Thyroid gland (tissue), 4 donors: ENCODE measurements at regions not wholly inside any gene's neighbourhood (a gene's known extent, or its start where the extent isn't known, plus 50 kb on each side); places are given as distances from the start of the nearest gene placed in this dataset.

Source experiments
- DNase-seq, 2 donors: peaks; one replicate each; pipeline ENCODE4 v3.0.0-alpha.2; 2019
- H3K27ac ChIP-seq, 3 donors: fragments of 200-600 bp; sonication (generic); 1 replicate in 2 of 3; 2 replicates in 1 of 3; pipeline ENCODE4 v1.5.1; 2016 to 2019; ENCODE audit warnings: mild to moderate bottlenecking in 1 of 3, moderate library complexity in 1 of 3
- H3K27me3 ChIP-seq: fragments of 200-600 bp; sonication (generic); one replicate; pipeline ENCODE4 v1.5.1; 2019
- H3K36me3 ChIP-seq, 2 donors: fragments of 200-600 bp; sonication (generic); one replicate each; pipeline ENCODE4 v1.5.1; 2016 to 2019
- H3K4me1 ChIP-seq, 2 donors: fragments of 200-600 bp; sonication (generic); one replicate each; pipeline ENCODE4 v1.5.1; 2017 to 2019
- H3K4me3 ChIP-seq, 3 donors: fragments of 200-600 bp; sonication (generic); replicated peaks in 1 of 3; 1 replicate in 2 of 3; 2 replicates in 1 of 3; pipeline ENCODE4 v1.5.1; 2016; ENCODE audit warnings: mild to moderate bottlenecking in 1 of 3
- H3K9me3 ChIP-seq: fragments of 200-600 bp; sonication (generic); one replicate; pipeline ENCODE4 v1.5.1; 2017
- CTCF ChIP-seq, 6 experiments: fragments of 200-600 bp in 3 of 6; fragments of 450-650 bp in 3 of 6; sonication (generic) in 3 of 6; IDR thresholded peaks; one replicate each; pipeline ENCODE4 v1.5.1; 2016 to 2019; ENCODE audit warnings: antibody characterized with exemption in 6 of 6, mild to moderate bottlenecking in 2 of 6, inconsistent platforms in 1 of 6, moderate library complexity in 1 of 6
- POLR2A ChIP-seq, 2 donors: fragments of 450-650 bp; IDR thresholded peaks; one replicate each; pipeline ENCODE4 v1.6.1; 2017; ENCODE audit warnings: antibody characterized with exemption in 2 of 2, mild to moderate bottlenecking in 2 of 2, moderate library complexity in 1 of 2
- WGBS, 2 donors: methylation state at CpG; one replicate each; pipeline ENCODE4 v1.1.5; 2017; 5-methylcytosine and 5-hydroxymethylcytosine counted together
- intact Hi-C: fragments of 100-400 bp; cut with DNase I; formaldehyde crosslinking; loops from one replicate; pipeline ENCODE4 v1.15.1; 2023

- Histone ChIP-seq H3K4me3 (no peak overlapping the region), H3K27ac (no peak overlapping the region), H3K9me3 (no peaks in the 10 kb centered on the region), H3K36me3 (no peaks in the 10 kb centered on the region), H3K4me1 (no peaks in the 10 kb centered on the region), H3K27me3 (no peaks in the 10 kb centered on the region)
- TF ChIP-seq POLR2A (IDR thresholded peaks at IDR 0.05): no peak
- no peak for TF ChIP-seq CTCF (IDR thresholded peaks at IDR 0.05)
- no peak for DNase-seq
- 89 to 91% methylated on average over 2 of the region's 2 CpGs for WGBS, 2 donors
- intact Hi-C loops: no loop called here
Observed at GRCh38 chr7:17710312-17710711, 230.0 kb downstream of the SNX13 start.

GRCh38 chr7:17713584-17713983 lies 226.7 kb downstream of the SNX13 start:
- no peaks in the 10 kb centered on the region for H3K36me3 ChIP-seq
- TF ChIP-seq CTCF (IDR thresholded peaks at IDR 0.05) (no peak), POLR2A (IDR thresholded peaks at IDR 0.05) (no peak)
- no peaks in the 10 kb centered on the region for H3K9me3 ChIP-seq
- intact Hi-C loops: no loop called here
- H3K27ac ChIP-seq: no peak overlapping the region
- DNase-seq: no peak
- WGBS, 2 donors: 0 to 57% methylated on average over 1 of the region's 1 CpG
- H3K4me3 ChIP-seq: no peak overlapping the region
- no peaks in the 10 kb centered on the region for H3K4me1 ChIP-seq
- no peaks in the 10 kb centered on the region for H3K27me3 ChIP-seq

GRCh38 chr7:17716816-17717215 lies 223.5 kb downstream of the SNX13 start:
- H3K4me3 ChIP-seq: no peak overlapping the region
- no peaks in the 10 kb centered on the region for H3K9me3 ChIP-seq
- H3K27ac ChIP-seq: no peak overlapping the region
- 41 to 79% methylated on average over 2 of the region's 2 CpGs for WGBS, 2 donors
- intact Hi-C loops: no loop called here
- H3K27me3 ChIP-seq: no peaks in the 10 kb centered on the region
- TF ChIP-seq CTCF (IDR thresholded peaks at IDR 0.05) (no peak), POLR2A (IDR thresholded peaks at IDR 0.05) (no peak)
- H3K36me3 ChIP-seq: no peaks in the 10 kb centered on the region
- no peak for DNase-seq
- H3K4me1 ChIP-seq: no peaks in the 10 kb centered on the region

- intact Hi-C loops: no loop called here
- H3K27me3 ChIP-seq: no peaks in the 10 kb centered on the region
- no peak overlapping the region for H3K27ac ChIP-seq
- TF ChIP-seq POLR2A (IDR thresholded peaks at IDR 0.05): no peak
- TF ChIP-seq CTCF (IDR thresholded peaks at IDR 0.05): no peak
- DNase-seq: no peak
- H3K4me3 ChIP-seq: no peak overlapping the region
- 89 to 93% methylated on average over 5 of the region's 5 CpGs for WGBS, 2 donors
- H3K36me3 ChIP-seq: no peaks in the 10 kb centered on the region
- H3K4me1 ChIP-seq: no peaks in the 10 kb centered on the region
- no peaks in the 10 kb centered on the region for H3K9me3 ChIP-seq
Observed at GRCh38 chr7:17719998-17720397, 220.3 kb downstream of the SNX13 start.

GRCh38 chr7:17721736-17722285 lies 218.5 kb downstream of the SNX13 start:
- Histone ChIP-seq H3K27ac (no peak overlapping the region), H3K27me3 (no peaks in the 10 kb centered on the region), H3K36me3 (no peaks in the 10 kb centered on the region), H3K9me3 (no peaks in the 10 kb centered on the region), H3K4me3 (no peak overlapping the region), H3K4me1 (no peaks in the 10 kb centered on the region)
- TF ChIP-seq CTCF (IDR thresholded peaks at IDR 0.05) (no peak), POLR2A (IDR thresholded peaks at IDR 0.05) (no peak)
- intact Hi-C loops: no loop called here
- DNase-seq: no peak
